ENCODE measurements at regions not wholly inside any gene's neighbourhood (a gene's known extent, or its start where the extent isn't known, plus 50 kb on each side); places are given as distances from the start of the nearest gene placed in this dataset.
"Not testable (repeated sequence)": the region's sequence is repeated elsewhere in the genome, so short reads cannot be mapped to it uniquely, and the experiment has no call there.

GRCh38 chr4:49229713-49230112 lies 243.6 kb downstream of the CWH43 start:
- H3K4me3 ChIP-seq (ENCODE audit: low read depth in 2 of 2, low read length in 1 of 2); H3K36me3 ChIP-seq (replicated peaks in 1 of 2; ENCODE audit: control insufficient read depth in 1 of 2, insufficient read depth in 2 of 2, low read length in 1 of 2); H3K4me1 ChIP-seq (ENCODE audit: control insufficient read depth in 1 of 2, insufficient read depth in 2 of 2, low read depth in 1 of 2, low read length in 1 of 2); H2AFZ ChIP-seq (ENCODE audit: low read depth); CTCF ChIA-PET; H3F3A ChIP-seq (replicated peaks; ENCODE audit: insufficient read depth); H3K4me2 ChIP-seq; H3K27ac ChIP-seq (ENCODE audit: low read depth in 2 of 2, low read length in 1 of 2); H3K9ac ChIP-seq; H3K9me3 ChIP-seq; POLR2A ChIA-PET; H3K27me3 ChIP-seq (ENCODE audit: insufficient read depth); DNase-seq; H3K79me2 ChIP-seq (ENCODE audit: insufficient read depth); H4K20me1 ChIP-seq (ENCODE audit: insufficient read depth); H3K9me2 ChIP-seq: not testable (repeated sequence)
- 2% methylated on average over 6 of the region's 6 CpGs for WGBS (ENCODE audit: low lambda C conversion rate)

- H3K79me2 ChIP-seq (ENCODE audit: insufficient read depth); H3K9me3 ChIP-seq; H3K4me3 ChIP-seq (ENCODE audit: low read depth in 2 of 2, low read length in 1 of 2); H3K9me2 ChIP-seq; H3F3A ChIP-seq (replicated peaks; ENCODE audit: insufficient read depth); H4K20me1 ChIP-seq (ENCODE audit: insufficient read depth); H2AFZ ChIP-seq (ENCODE audit: low read depth); DNase-seq; H3K4me1 ChIP-seq (ENCODE audit: control insufficient read depth in 1 of 2, insufficient read depth in 2 of 2, low read depth in 1 of 2, low read length in 1 of 2); H3K27me3 ChIP-seq (ENCODE audit: insufficient read depth); POLR2A ChIA-PET; H3K27ac ChIP-seq (ENCODE audit: low read depth in 2 of 2, low read length in 1 of 2); H3K9ac ChIP-seq; H3K36me3 ChIP-seq (replicated peaks in 1 of 2; ENCODE audit: control insufficient read depth in 1 of 2, insufficient read depth in 2 of 2, low read length in 1 of 2); CTCF ChIA-PET; H3K4me2 ChIP-seq: not testable (repeated sequence)
- WGBS (ENCODE audit: low lambda C conversion rate) = 17% methylated on average over 3 of the region's 3 CpGs
These were observed 247.3 kb downstream of the CWH43 start for GRCh38 chr4:49233346-49233745.

GRCh38 chr4:49233749-49234148 lies 247.7 kb downstream of the CWH43 start:
- H4K20me1 ChIP-seq (ENCODE audit: insufficient read depth); H3K4me3 ChIP-seq (ENCODE audit: low read depth in 2 of 2, low read length in 1 of 2); H3K79me2 ChIP-seq (ENCODE audit: insufficient read depth); H3K9ac ChIP-seq; DNase-seq; H3K27me3 ChIP-seq (ENCODE audit: insufficient read depth); H3F3A ChIP-seq (replicated peaks; ENCODE audit: insufficient read depth); H2AFZ ChIP-seq (ENCODE audit: low read depth); CTCF ChIA-PET; H3K27ac ChIP-seq (ENCODE audit: low read depth in 2 of 2, low read length in 1 of 2); H3K9me2 ChIP-seq; H3K36me3 ChIP-seq (replicated peaks in 1 of 2; ENCODE audit: control insufficient read depth in 1 of 2, insufficient read depth in 2 of 2, low read length in 1 of 2); H3K4me2 ChIP-seq; H3K4me1 ChIP-seq (ENCODE audit: control insufficient read depth in 1 of 2, insufficient read depth in 2 of 2, low read depth in 1 of 2, low read length in 1 of 2); POLR2A ChIA-PET; H3K9me3 ChIP-seq: not testable (repeated sequence)
- 4% methylated on average over 1 of the region's 1 CpG for WGBS (ENCODE audit: low lambda C conversion rate)

GRCh38 chr4:49234382-49234781 lies 248.3 kb downstream of the CWH43 start:
- H3K9ac ChIP-seq; H3K4me2 ChIP-seq; H3K27ac ChIP-seq (ENCODE audit: low read depth in 2 of 2, low read length in 1 of 2); H3K27me3 ChIP-seq (ENCODE audit: insufficient read depth); DNase-seq; H3K9me2 ChIP-seq; POLR2A ChIA-PET; CTCF ChIA-PET; H3K79me2 ChIP-seq (ENCODE audit: insufficient read depth); H3K36me3 ChIP-seq (replicated peaks in 1 of 2; ENCODE audit: control insufficient read depth in 1 of 2, insufficient read depth in 2 of 2, low read length in 1 of 2); H3K4me1 ChIP-seq (ENCODE audit: control insufficient read depth in 1 of 2, insufficient read depth in 2 of 2, low read depth in 1 of 2, low read length in 1 of 2); H3K4me3 ChIP-seq (ENCODE audit: low read depth in 2 of 2, low read length in 1 of 2); H4K20me1 ChIP-seq (ENCODE audit: insufficient read depth); H3K9me3 ChIP-seq; H3F3A ChIP-seq (replicated peaks; ENCODE audit: insufficient read depth); H2AFZ ChIP-seq (ENCODE audit: low read depth): not testable (repeated sequence)
- WGBS (ENCODE audit: low lambda C conversion rate) = 10% methylated on average over 2 of the region's 3 CpGs

GRCh38 chr4:49235413-49236160 lies 249.5 kb downstream of the CWH43 start:
- H3K9ac ChIP-seq; POLR2A ChIA-PET; H3K9me3 ChIP-seq; H3K79me2 ChIP-seq (ENCODE audit: insufficient read depth); DNase-seq; H3K4me2 ChIP-seq; H3K27me3 ChIP-seq (ENCODE audit: insufficient read depth); H4K20me1 ChIP-seq (ENCODE audit: insufficient read depth); H3K36me3 ChIP-seq (replicated peaks in 1 of 2; ENCODE audit: control insufficient read depth in 1 of 2, insufficient read depth in 2 of 2, low read length in 1 of 2); H2AFZ ChIP-seq (ENCODE audit: low read depth); H3K9me2 ChIP-seq; CTCF ChIA-PET; H3K27ac ChIP-seq (ENCODE audit: low read depth in 2 of 2, low read length in 1 of 2); H3K4me1 ChIP-seq (ENCODE audit: control insufficient read depth in 1 of 2, insufficient read depth in 2 of 2, low read depth in 1 of 2, low read length in 1 of 2); H3K4me3 ChIP-seq (ENCODE audit: low read depth in 2 of 2, low read length in 1 of 2); H3F3A ChIP-seq (replicated peaks; ENCODE audit: insufficient read depth): not testable (repeated sequence)
- 45% methylated on average over 5 of the region's 8 CpGs for WGBS (ENCODE audit: low lambda C conversion rate)

GRCh38 chr4:49236474-49236873 lies 250.4 kb downstream of the CWH43 start:
- H2AFZ ChIP-seq (ENCODE audit: low read depth); H4K20me1 ChIP-seq (ENCODE audit: insufficient read depth); POLR2A ChIA-PET: not testable (repeated sequence)

GRCh38 chr4:49241295-49241694 lies 255.2 kb downstream of the CWH43 start:
- H3F3A ChIP-seq (replicated peaks; ENCODE audit: insufficient read depth); DNase-seq; H3K9me3 ChIP-seq; H3K9me2 ChIP-seq; H3K9ac ChIP-seq; H2AFZ ChIP-seq (ENCODE audit: low read depth); H3K36me3 ChIP-seq (replicated peaks in 1 of 2; ENCODE audit: control insufficient read depth in 1 of 2, insufficient read depth in 2 of 2, low read length in 1 of 2); CTCF ChIA-PET; H3K27ac ChIP-seq (ENCODE audit: low read depth in 2 of 2, low read length in 1 of 2); H3K4me3 ChIP-seq (ENCODE audit: low read depth in 2 of 2, low read length in 1 of 2); H3K27me3 ChIP-seq (ENCODE audit: insufficient read depth); H3K4me1 ChIP-seq (ENCODE audit: control insufficient read depth in 1 of 2, insufficient read depth in 2 of 2, low read depth in 1 of 2, low read length in 1 of 2); H3K79me2 ChIP-seq (ENCODE audit: insufficient read depth); H4K20me1 ChIP-seq (ENCODE audit: insufficient read depth); POLR2A ChIA-PET; H3K4me2 ChIP-seq: not testable (repeated sequence)
- 15% methylated on average over 2 of the region's 2 CpGs for WGBS (ENCODE audit: low lambda C conversion rate)

More at GRCh38 chr4:49236474-49236873, 250.4 kb downstream of the CWH43 start:
- H3K9me2 ChIP-seq; H3K36me3 ChIP-seq (replicated peaks in 1 of 2; ENCODE audit: control insufficient read depth in 1 of 2, insufficient read depth in 2 of 2, low read length in 1 of 2); H3K4me3 ChIP-seq (ENCODE audit: low read depth in 2 of 2, low read length in 1 of 2); H3K79me2 ChIP-seq (ENCODE audit: insufficient read depth); CTCF ChIA-PET; H3K9ac ChIP-seq; H3K27me3 ChIP-seq (ENCODE audit: insufficient read depth); H3K27ac ChIP-seq (ENCODE audit: low read depth in 2 of 2, low read length in 1 of 2); H3K4me1 ChIP-seq (ENCODE audit: control insufficient read depth in 1 of 2, insufficient read depth in 2 of 2, low read depth in 1 of 2, low read length in 1 of 2); H3K4me2 ChIP-seq; DNase-seq; H3K9me3 ChIP-seq; H3F3A ChIP-seq (replicated peaks; ENCODE audit: insufficient read depth): not testable (repeated sequence)
- 3% methylated on average over 2 of the region's 3 CpGs for WGBS (ENCODE audit: low lambda C conversion rate)

Data from SK-N-SH (cell line).